C4-2B (cell line): ENCODE measurements at regions not wholly inside any gene's neighbourhood (a gene's known extent, or its start where the extent isn't known, plus 50 kb on each side); places are given as distances from the start of the nearest gene placed in this dataset.

Source experiments
- ZFX ChIP-seq: fragments of 450-650 bp; IDR thresholded peaks from 2 replicates; pipeline ENCODE4 v1.6.1; 2017
- TF ChIP-seq, protein P1 (sequence below): fragments of 450-650 bp; conservative IDR thresholded peaks from 2 replicates; pipeline ENCODE4 v1.5.1; 2017; ENCODE audit warnings: mild to moderate bottlenecking

DNA sequence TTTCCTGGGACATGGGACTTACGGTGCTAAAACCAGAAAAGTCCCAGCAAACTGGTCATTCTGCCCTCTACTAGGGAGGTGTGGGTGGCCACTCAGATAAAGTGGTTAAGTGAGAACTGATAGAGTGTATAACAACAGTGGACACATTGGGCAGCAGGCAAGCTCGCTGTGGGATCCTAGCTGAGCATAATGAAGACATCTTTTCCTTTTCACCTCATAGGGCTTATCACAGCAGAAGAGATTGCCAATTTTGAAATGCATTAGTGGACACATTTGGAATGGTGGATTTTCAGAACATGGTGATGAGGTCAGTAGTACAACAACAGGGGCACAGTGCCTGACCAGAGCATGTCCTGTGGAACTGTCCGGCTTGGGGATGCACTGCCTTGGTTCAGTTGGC lies 477.1 kb upstream of the KIF2A start:
- TF ChIP-seq, protein P1, sequence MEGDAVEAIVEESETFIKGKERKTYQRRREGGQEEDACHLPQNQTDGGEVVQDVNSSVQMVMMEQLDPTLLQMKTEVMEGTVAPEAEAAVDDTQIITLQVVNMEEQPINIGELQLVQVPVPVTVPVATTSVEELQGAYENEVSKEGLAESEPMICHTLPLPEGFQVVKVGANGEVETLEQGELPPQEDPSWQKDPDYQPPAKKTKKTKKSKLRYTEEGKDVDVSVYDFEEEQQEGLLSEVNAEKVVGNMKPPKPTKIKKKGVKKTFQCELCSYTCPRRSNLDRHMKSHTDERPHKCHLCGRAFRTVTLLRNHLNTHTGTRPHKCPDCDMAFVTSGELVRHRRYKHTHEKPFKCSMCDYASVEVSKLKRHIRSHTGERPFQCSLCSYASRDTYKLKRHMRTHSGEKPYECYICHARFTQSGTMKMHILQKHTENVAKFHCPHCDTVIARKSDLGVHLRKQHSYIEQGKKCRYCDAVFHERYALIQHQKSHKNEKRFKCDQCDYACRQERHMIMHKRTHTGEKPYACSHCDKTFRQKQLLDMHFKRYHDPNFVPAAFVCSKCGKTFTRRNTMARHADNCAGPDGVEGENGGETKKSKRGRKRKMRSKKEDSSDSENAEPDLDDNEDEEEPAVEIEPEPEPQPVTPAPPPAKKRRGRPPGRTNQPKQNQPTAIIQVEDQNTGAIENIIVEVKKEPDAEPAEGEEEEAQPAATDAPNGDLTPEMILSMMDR: no peak
- no peak for TF ChIP-seq ZFX
